Panc1 (cell line): ENCODE measurements at regions not wholly inside any gene's neighbourhood (a gene's known extent, or its start where the extent isn't known, plus 50 kb on each side); places are given as distances from the start of the nearest gene placed in this dataset.

Experiments
- ATAC-seq: fragments of 200-7000 bp; cut with Tn5 transposase; 2 replicates; pipeline ENCODE4 v1.9.1; 2020; ENCODE audit warnings: mild to moderate bottlenecking, moderate library complexity
- BruUV-seq: library from RNA; stranded (reverse); fragments of 400-500 nt; replicated peaks from 2 replicates; lab custom pipeline; 2021; lab: Mats Ljungman, UMichigan
- CTCF ChIA-PET: fragments of 300-600 bp; sonication (Branson Sonifier 250); formaldehyde crosslinking; loops from one replicate; lab custom pipeline; 2022; ENCODE audit warnings: antibody characterized with exemption; lab: Charles Lee
- POLR2A ChIA-PET: fragments of 300-600 bp; sonication (Branson Sonifier 250); formaldehyde crosslinking; loops from one replicate; lab custom pipeline; 2022; ENCODE audit warnings: antibody characterized with exemption; lab: Charles Lee
- DNase-seq: peaks from one replicate; pipeline ENCODE4 v3.0.0-alpha.2; 2010; ENCODE audit warnings: low read depth, low spot score
- H3K27ac ChIP-seq: 2 replicates; pipeline ENCODE4 v1.5.1; 2011; ENCODE audit warnings: mild to moderate bottlenecking, low read length, inconsistent platforms
- H3K27me3 ChIP-seq: fragments of 200-500 bp; sonication (Bioruptor generic); 2 replicates; pipeline ENCODE4 v1.6.0; 2014; ENCODE audit warnings: low read length, inconsistent platforms; ENCODE audit not compliant: control insufficient read depth, insufficient read depth
- H3K36me3 ChIP-seq: fragments of 200-500 bp; sonication (Bioruptor generic); 2 replicates; pipeline ENCODE4 v1.5.1; 2014; ENCODE audit warnings: inconsistent platforms, mild to moderate bottlenecking, low read length, moderate library complexity; ENCODE audit not compliant: control insufficient read depth, insufficient read depth
- H3K4me1 ChIP-seq: 2 replicates; pipeline ENCODE4 v1.5.1; 2011; ENCODE audit warnings: inconsistent platforms, mild to moderate bottlenecking, low read length, moderate library complexity; ENCODE audit not compliant: control insufficient read depth, insufficient read depth
- H3K4me3 ChIP-seq, 2 experiments: 2 replicates each; pipeline ENCODE4 v1.5.1; 2011 to 2012; ENCODE audit warnings: low read depth in 2 of 2, low read length in 2 of 2, mild to moderate bottlenecking in 2 of 2, inconsistent platforms in 1 of 2, moderate library complexity in 1 of 2
- H3K9me3 ChIP-seq: fragments of 200-500 bp; sonication (Bioruptor generic); 2 replicates; pipeline ENCODE4 v1.5.1; 2014; ENCODE audit warnings: low read depth, mild to moderate bottlenecking, inconsistent platforms, low read length, moderate library complexity; ENCODE audit not compliant: control insufficient read depth, insufficient read depth
- POLR2AphosphoS5 ChIP-seq: IDR thresholded peaks from 2 replicates; pipeline ENCODE4 v1.6.1; 2012; ENCODE audit warnings: mild to moderate bottlenecking, low read depth, low read length, moderate library complexity
- SIN3A ChIP-seq: IDR thresholded peaks from 2 replicates; pipeline ENCODE4 v1.6.1; 2012; ENCODE audit warnings: low read depth, mild to moderate bottlenecking, low read length, moderate library complexity, borderline replicate concordance; ENCODE audit not compliant: insufficient read depth
- TCF7L2 ChIP-seq: IDR thresholded peaks from 2 replicates; pipeline ENCODE4 v1.6.1; 2011; ENCODE audit warnings: mild to moderate bottlenecking, low read depth, low read length, inconsistent platforms
- in situ Hi-C: cut with HindIII; loops from 2 replicates; pipeline ENCODE4 v1.10.0; 2016; ENCODE audit warnings: low sequenced_read_pairs, low pct_unique_long_range_greater_than_20kb
- intact Hi-C: fragments of 100-400 bp; cut with micrococcal nuclease; formaldehyde crosslinking; loops from one replicate; pipeline ENCODE4 v1.10.0; 2022; ENCODE audit not compliant: unreplicated experiment
- TF ChIP-seq, protein P1 (sequence below), 2 experiments: IDR thresholded peaks; 2 replicates each; pipeline ENCODE4 v1.6.1; 2011 to 2012; ENCODE audit warnings: low read depth in 2 of 2, control low read depth in 1 of 2, low read length in 1 of 2, mild to moderate bottlenecking in 1 of 2, moderate library complexity in 1 of 2; ENCODE audit not compliant: insufficient read depth in 1 of 2
- TF ChIP-seq, protein P2 (sequence below): fragments of 450-650 bp; IDR thresholded peaks from 2 replicates; pipeline ENCODE4 v1.5.1; 2017; ENCODE audit warnings: mild to moderate bottlenecking

DNA sequence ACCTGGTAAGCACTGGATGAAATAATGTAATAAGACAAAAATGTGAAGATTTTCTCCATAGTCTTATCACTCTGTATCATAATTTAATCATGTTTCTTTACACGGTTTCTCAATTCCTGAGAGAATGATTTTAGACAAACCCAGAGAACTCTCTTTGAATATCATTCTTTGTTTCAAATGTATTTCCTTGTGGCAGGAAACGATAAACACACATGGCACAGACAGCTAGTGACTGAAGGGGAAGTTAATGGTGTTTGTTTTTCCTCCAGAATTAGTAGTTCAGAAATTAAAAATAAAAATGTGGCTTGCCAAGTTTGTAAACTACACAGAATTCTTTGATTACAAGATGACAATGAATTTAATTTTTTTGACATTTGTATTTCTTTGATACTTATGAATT, 163.7 kb upstream of the PRPS1L1 start:
- intact Hi-C loops (no loop called here), in situ Hi-C loops (no loop called here)
- Histone ChIP-seq H3K9me3 (no peaks in the 10 kb centered on the region), H3K36me3 (no peaks in the 10 kb centered on the region), H3K27ac (no peak overlapping the region), H3K27me3 (no peaks in the 10 kb centered on the region; the same call in 1 of the 2 replicates), H3K4me1 (no peaks in the 10 kb centered on the region), H3K4me3 (no peak overlapping the region)
- no peak for DNase-seq
- BruUV-seq = no TSS peak
- TF ChIP-seq SIN3A (no peak), POLR2AphosphoS5 (no peak)
- ChIA-PET CTCF (no interaction called here), POLR2A (no interaction called here)
- no peak for ATAC-seq

DNA sequence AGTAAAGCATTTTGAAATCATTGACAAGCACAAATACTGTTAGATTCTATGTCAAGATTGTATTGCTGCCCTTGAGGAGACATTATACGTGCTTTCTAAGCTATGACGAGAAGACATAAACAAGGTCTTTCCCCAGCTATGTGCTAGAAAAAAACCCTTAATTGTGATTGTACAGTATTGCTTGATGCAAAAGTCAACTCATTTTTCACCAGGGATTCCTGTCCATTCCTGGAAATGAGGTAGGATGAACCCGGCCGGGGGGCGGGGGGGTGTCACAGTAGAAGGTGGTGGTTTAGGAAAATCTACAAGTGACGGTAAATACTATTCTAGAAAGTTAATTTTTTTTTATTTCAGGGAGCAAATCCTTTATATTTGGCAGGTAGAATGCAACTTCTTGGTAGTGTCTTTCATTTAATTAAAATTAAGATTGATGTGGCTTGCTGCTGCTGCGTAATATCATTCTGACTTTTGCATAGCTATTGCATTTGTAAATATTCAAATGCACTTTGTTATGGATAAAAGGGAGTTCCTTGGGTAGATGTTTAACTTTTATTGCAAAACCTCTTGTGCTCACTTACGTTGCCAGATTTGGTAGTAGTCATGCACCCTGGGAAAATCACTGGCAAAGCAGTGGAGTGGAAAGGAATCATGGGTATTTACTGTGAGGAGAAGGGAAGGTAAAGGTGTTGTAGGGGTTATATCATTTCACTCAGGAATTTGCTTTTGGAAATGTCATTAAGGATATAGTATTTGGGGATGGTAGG, 164.4 kb upstream of the PRPS1L1 start:
- ChIA-PET POLR2A (no interaction called here), CTCF (no interaction called here)
- Histone ChIP-seq H3K27me3 (no peaks in the 10 kb centered on the region; the same call in 1 of the 2 replicates), H3K27ac (no peak overlapping the region), H3K36me3 (no peaks in the 10 kb centered on the region), H3K4me1 (no peaks in the 10 kb centered on the region), H3K9me3 (no peaks in the 10 kb centered on the region), H3K4me3 (no peak overlapping the region)
- ATAC-seq (no peak), DNase-seq (no peak)
- intact Hi-C loops (no loop called here), in situ Hi-C loops (no loop called here)
- no TSS peak for BruUV-seq
- TF ChIP-seq, protein P1, sequence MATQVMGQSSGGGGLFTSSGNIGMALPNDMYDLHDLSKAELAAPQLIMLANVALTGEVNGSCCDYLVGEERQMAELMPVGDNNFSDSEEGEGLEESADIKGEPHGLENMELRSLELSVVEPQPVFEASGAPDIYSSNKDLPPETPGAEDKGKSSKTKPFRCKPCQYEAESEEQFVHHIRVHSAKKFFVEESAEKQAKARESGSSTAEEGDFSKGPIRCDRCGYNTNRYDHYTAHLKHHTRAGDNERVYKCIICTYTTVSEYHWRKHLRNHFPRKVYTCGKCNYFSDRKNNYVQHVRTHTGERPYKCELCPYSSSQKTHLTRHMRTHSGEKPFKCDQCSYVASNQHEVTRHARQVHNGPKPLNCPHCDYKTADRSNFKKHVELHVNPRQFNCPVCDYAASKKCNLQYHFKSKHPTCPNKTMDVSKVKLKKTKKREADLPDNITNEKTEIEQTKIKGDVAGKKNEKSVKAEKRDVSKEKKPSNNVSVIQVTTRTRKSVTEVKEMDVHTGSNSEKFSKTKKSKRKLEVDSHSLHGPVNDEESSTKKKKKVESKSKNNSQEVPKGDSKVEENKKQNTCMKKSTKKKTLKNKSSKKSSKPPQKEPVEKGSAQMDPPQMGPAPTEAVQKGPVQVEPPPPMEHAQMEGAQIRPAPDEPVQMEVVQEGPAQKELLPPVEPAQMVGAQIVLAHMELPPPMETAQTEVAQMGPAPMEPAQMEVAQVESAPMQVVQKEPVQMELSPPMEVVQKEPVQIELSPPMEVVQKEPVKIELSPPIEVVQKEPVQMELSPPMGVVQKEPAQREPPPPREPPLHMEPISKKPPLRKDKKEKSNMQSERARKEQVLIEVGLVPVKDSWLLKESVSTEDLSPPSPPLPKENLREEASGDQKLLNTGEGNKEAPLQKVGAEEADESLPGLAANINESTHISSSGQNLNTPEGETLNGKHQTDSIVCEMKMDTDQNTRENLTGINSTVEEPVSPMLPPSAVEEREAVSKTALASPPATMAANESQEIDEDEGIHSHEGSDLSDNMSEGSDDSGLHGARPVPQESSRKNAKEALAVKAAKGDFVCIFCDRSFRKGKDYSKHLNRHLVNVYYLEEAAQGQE (IDR thresholded peaks at IDR 0.05; ENCODE audit: insufficient read depth in 1 of 2, low read depth in 2 of 2, low read length in 1 of 2) = no peak
- TF ChIP-seq POLR2AphosphoS5 (no peak), TCF7L2 (no peak), SIN3A (no peak)
- TF ChIP-seq, protein P2, sequence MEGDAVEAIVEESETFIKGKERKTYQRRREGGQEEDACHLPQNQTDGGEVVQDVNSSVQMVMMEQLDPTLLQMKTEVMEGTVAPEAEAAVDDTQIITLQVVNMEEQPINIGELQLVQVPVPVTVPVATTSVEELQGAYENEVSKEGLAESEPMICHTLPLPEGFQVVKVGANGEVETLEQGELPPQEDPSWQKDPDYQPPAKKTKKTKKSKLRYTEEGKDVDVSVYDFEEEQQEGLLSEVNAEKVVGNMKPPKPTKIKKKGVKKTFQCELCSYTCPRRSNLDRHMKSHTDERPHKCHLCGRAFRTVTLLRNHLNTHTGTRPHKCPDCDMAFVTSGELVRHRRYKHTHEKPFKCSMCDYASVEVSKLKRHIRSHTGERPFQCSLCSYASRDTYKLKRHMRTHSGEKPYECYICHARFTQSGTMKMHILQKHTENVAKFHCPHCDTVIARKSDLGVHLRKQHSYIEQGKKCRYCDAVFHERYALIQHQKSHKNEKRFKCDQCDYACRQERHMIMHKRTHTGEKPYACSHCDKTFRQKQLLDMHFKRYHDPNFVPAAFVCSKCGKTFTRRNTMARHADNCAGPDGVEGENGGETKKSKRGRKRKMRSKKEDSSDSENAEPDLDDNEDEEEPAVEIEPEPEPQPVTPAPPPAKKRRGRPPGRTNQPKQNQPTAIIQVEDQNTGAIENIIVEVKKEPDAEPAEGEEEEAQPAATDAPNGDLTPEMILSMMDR = no peak

DNA sequence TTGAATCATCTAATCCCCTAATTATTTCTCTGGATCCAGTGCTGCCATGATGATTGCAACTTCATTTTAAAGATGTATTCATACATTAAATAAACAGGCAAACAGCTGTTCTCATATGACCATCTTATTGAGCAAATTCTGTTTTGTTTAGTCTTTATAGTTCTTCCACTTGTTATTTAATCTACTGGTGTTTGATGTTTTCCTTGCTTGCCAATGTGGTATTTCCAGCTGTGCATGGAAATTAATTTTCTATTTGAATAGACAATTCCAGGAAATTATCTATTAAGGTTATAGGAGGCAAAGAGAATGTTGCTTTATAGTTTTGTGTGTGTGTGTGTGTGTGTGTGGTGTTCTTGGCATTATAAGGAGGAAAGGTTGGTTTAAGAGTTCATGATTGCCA, 167.0 kb upstream of the PRPS1L1 start:
- TF ChIP-seq, protein P2 = no peak
- no peak for TF ChIP-seq TCF7L2
- no peak for TF ChIP-seq SIN3A
- TF ChIP-seq POLR2AphosphoS5 = no peak
- TF ChIP-seq, protein P1 (IDR thresholded peaks at IDR 0.05; ENCODE audit: insufficient read depth in 1 of 2, low read depth in 2 of 2, low read length in 1 of 2) = no peak
- Histone ChIP-seq H3K4me3 (no peak overlapping the region), H3K36me3 (no peaks in the 10 kb centered on the region), H3K4me1 (no peaks in the 10 kb centered on the region), H3K27me3 (no peaks in the 10 kb centered on the region; the same call in 1 of the 2 replicates), H3K9me3 (no peaks in the 10 kb centered on the region), H3K27ac (no peak overlapping the region)
- DNase-seq (no peak), ATAC-seq (no peak)
- POLR2A ChIA-PET = no interaction called here
- CTCF ChIA-PET = no interaction called here
- no TSS peak for BruUV-seq
- in situ Hi-C loops = no loop called here
- intact Hi-C loops = no loop called here
